ENCODE measurements at regions not wholly inside any gene's neighbourhood (a gene's known extent, or its start where the extent isn't known, plus 50 kb on each side); places are given as distances from the start of the nearest gene placed in this dataset.

DNA sequence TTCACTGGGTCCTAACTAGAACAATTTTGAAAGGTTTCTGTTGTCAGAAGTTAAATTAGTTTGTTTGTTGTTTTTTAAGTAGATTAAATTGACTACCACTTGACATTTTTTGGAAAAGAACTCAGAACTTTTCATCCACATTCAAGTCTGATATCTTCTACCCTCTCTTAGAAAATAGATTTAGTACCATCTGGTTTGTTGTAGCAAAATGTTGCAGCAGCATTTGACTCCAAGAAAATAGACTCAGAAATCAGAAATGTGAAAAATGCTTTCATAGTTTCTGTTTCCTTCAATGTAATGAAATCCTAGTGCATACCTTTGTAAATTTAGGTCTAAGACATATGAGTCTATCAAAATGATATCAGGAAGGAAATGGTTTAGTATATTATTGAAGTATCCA is 256.3 kb upstream of the CLEC14A start:
- ChIA-PET POLR2A (ENCODE audit: unreplicated experiment) (no interaction called here), CTCF (interaction anchor here (0.5 kb wide), 1 partner anchor 70 kb away, joined by 4 read pairs; no protein-coding TSS in a partner anchor)
- Histone ChIP-seq H2BK15ac (ENCODE audit: low read depth, low read length) (no peak overlapping the region), H3K4me2 (ENCODE audit: low read depth, low read length) (no peak overlapping the region; the same call in 1 of the 2 replicates), H2AFZ (replicated peaks; ENCODE audit: low read length, poor library complexity) (no peak overlapping the region), H2AK9ac (replicated peaks; ENCODE audit: low read depth, low read length, poor library complexity) (no peak overlapping the region), H3K4me1 (ENCODE audit: control insufficient read depth, insufficient read depth, low read length) (peaks cover 5% of the 10 kb centered on the region; the same call in 1 of the 2 replicates), H3K9me3 (ENCODE audit: control insufficient read depth, insufficient read depth, low read length) (no peaks in the 10 kb centered on the region), H2BK20ac (ENCODE audit: low read depth, low read length) (no peak overlapping the region), H3K36me3 (ENCODE audit: control insufficient read depth, insufficient read depth, low read length) (no peaks in the 10 kb centered on the region), H2BK5ac (ENCODE audit: low read depth, low read length, poor library complexity, severe bottlenecking) (no peak overlapping the region), H3K4me3 (ENCODE audit: insufficient read depth, low read depth, low read length) (no peak overlapping the region), H4K8ac (ENCODE audit: low read depth in 2 of 2, low read length in 2 of 2) (no peak overlapping the region), H3K9me1 (ENCODE audit: insufficient read depth, low read length) (no peaks in the 10 kb centered on the region; the same call in 1 of the 2 replicates), H2BK120ac (ENCODE audit: low read depth, low read length) (no peak overlapping the region), H3K56ac (ENCODE audit: extremely low read depth, insufficient read depth, low read length) (no peak overlapping the region), H3K14ac (replicated peaks; ENCODE audit: low read depth, low read length) (no peak overlapping the region), H3K9ac (ENCODE audit: low read depth, low read length) (no peak overlapping the region), H4K5ac (ENCODE audit: low read depth, low read length) (no peak overlapping the region), H3K18ac (ENCODE audit: low read depth, low read length) (no peak overlapping the region; the same call in 1 of the 2 replicates), H4K20me1 (ENCODE audit: insufficient read depth, low read length) (no peaks in the 10 kb centered on the region), H4K91ac (ENCODE audit: insufficient read depth, low read depth, low read length) (no peak overlapping the region), H3K4ac (ENCODE audit: low read depth, low read length) (no peak overlapping the region), H3K79me1 (ENCODE audit: low read depth in 1 of 2, low read length in 2 of 2) (no peaks in the 10 kb centered on the region), H3K27me3 (ENCODE audit: control insufficient read depth, insufficient read depth, low read length) (no peaks in the 10 kb centered on the region), H2AK5ac (ENCODE audit: low read depth, low read length) (no peak overlapping the region), H3K23ac (ENCODE audit: low read depth, low read length) (no peak overlapping the region), H3K27ac (ENCODE audit: insufficient read depth, low read length) (no peak overlapping the region)
- in situ Hi-C loops (cut with MboI; ENCODE audit: low sequenced_read_pairs) (no loop called here), intact Hi-C loops (cut with micrococcal nuclease) (no loop called here), dilution Hi-C loops (cut with HindIII; ENCODE audit: low sequenced_read_pairs, unreplicated experiment) (no loop called here)
- no peak for TF ChIP-seq MAFK (IDR thresholded peaks at IDR 0.05; ENCODE audit: low read depth, low read length)
- ATAC-seq (ENCODE audit: low read depth) = 0 out of 2 replicates have a peak, but pooled peaks have one; percentile 35
- no TSS peak for BruUV-seq (replicated peaks)
- DNase-seq = no peak
